ENCODE measurements at regions not wholly inside any gene's neighbourhood (a gene's known extent, or its start where the extent isn't known, plus 50 kb on each side); places are given as distances from the start of the nearest gene placed in this dataset.

DNA sequence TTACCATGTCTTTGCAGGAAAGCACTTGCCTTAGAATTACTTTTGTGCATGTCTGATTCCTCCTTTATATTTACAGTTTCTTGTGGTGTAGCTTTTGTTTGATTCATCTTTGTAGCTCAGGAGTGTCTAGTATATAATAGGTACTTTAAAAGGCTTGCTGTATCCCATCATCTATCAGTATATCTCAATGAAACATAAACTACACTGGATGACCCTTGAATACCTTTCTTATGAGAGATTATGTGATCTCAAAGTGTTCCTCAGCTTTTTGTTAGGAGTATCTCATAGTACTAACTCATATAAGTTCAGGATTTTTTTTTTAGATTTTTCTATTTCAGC is 234.8 kb downstream of the PYDC2 start:
- TF ChIP-seq, protein P1, sequence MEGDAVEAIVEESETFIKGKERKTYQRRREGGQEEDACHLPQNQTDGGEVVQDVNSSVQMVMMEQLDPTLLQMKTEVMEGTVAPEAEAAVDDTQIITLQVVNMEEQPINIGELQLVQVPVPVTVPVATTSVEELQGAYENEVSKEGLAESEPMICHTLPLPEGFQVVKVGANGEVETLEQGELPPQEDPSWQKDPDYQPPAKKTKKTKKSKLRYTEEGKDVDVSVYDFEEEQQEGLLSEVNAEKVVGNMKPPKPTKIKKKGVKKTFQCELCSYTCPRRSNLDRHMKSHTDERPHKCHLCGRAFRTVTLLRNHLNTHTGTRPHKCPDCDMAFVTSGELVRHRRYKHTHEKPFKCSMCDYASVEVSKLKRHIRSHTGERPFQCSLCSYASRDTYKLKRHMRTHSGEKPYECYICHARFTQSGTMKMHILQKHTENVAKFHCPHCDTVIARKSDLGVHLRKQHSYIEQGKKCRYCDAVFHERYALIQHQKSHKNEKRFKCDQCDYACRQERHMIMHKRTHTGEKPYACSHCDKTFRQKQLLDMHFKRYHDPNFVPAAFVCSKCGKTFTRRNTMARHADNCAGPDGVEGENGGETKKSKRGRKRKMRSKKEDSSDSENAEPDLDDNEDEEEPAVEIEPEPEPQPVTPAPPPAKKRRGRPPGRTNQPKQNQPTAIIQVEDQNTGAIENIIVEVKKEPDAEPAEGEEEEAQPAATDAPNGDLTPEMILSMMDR (IDR thresholded peaks at IDR 0.05): no peak
- TF ChIP-seq POLR2A (IDR thresholded peaks at IDR 0.05): no peak

All from ovary (tissue), 3 donors.